OCI-LY7 (cell line): ENCODE measurements at regions not wholly inside any gene's neighbourhood (a gene's known extent, or its start where the extent isn't known, plus 50 kb on each side); places are given as distances from the start of the nearest gene placed in this dataset.

ENCODE experiments used
- EZH2phosphoT487 ChIP-seq: fragments of 200-600 bp; sonication (generic); IDR thresholded peaks from 2 replicates; pipeline ENCODE4 v1.6.1; 2018; ENCODE audit warnings: low read depth, borderline replicate concordance, mild to moderate bottlenecking, mixed run types, antibody characterized with exemption, low read length, moderate library complexity, mixed read lengths
- TF ChIP-seq, protein P1 (sequence below): fragments of 200-600 bp; sonication (generic); conservative IDR thresholded peaks from 2 replicates; pipeline ENCODE4 v1.5.1; 2014; ENCODE audit warnings: mild to moderate bottlenecking, antibody characterized with exemption, low read length, moderate library complexity, mixed read lengths

DNA sequence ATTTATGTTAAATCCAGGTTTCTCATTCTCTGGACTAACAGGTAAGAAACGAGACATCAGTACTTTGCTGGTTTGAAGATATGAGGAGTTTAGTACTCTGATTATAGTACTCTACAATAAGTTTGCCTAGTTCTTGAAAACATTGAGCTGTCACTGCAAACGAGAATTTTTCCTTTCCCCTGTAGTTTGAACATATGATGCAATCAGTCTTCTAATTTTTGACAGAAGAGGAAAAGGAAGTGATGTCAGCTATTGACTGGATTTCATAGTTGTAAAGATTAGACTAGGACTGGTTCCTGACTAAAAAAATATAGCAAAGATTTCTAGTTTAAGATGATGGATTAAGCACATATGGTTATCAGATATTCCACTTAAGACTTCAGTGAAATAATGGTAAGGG lies 461.9 kb downstream of the LRRIQ3 start:
- TF ChIP-seq, protein P1, sequence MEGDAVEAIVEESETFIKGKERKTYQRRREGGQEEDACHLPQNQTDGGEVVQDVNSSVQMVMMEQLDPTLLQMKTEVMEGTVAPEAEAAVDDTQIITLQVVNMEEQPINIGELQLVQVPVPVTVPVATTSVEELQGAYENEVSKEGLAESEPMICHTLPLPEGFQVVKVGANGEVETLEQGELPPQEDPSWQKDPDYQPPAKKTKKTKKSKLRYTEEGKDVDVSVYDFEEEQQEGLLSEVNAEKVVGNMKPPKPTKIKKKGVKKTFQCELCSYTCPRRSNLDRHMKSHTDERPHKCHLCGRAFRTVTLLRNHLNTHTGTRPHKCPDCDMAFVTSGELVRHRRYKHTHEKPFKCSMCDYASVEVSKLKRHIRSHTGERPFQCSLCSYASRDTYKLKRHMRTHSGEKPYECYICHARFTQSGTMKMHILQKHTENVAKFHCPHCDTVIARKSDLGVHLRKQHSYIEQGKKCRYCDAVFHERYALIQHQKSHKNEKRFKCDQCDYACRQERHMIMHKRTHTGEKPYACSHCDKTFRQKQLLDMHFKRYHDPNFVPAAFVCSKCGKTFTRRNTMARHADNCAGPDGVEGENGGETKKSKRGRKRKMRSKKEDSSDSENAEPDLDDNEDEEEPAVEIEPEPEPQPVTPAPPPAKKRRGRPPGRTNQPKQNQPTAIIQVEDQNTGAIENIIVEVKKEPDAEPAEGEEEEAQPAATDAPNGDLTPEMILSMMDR = no peak
- TF ChIP-seq EZH2phosphoT487 = no peak
